Transverse colon (tissue), 4 donors: ENCODE measurements at regions not wholly inside any gene's neighbourhood (a gene's known extent, or its start where the extent isn't known, plus 50 kb on each side); places are given as distances from the start of the nearest gene placed in this dataset.

Experiments
- POLR2A ChIP-seq: fragments of 450-650 bp; IDR thresholded peaks from one replicate; pipeline ENCODE4 v1.6.1; 2016; ENCODE audit warnings: antibody characterized with exemption, mild to moderate bottlenecking, moderate library complexity
- POLR2AphosphoS5 ChIP-seq, 3 donors: sonication (generic); formaldehyde crosslinking; IDR thresholded peaks; one replicate each; pipeline ENCODE4 v1.6.1; 2016; ENCODE audit warnings: antibody characterized with exemption in 3 of 3
- TF ChIP-seq, protein P1 (sequence below), 5 experiments: fragments of 200-600 bp in 3 of 5; fragments of 450-650 bp in 2 of 5; sonication (generic) in 3 of 5; IDR thresholded peaks; 1 replicate in 2 of 5; 2 replicates in 3 of 5; pipeline ENCODE4 v1.5.1; 2016 to 2017; ENCODE audit warnings: antibody characterized with exemption in 5 of 5, inconsistent platforms in 3 of 5, mild to moderate bottlenecking in 2 of 5, moderate library complexity in 1 of 5

DNA sequence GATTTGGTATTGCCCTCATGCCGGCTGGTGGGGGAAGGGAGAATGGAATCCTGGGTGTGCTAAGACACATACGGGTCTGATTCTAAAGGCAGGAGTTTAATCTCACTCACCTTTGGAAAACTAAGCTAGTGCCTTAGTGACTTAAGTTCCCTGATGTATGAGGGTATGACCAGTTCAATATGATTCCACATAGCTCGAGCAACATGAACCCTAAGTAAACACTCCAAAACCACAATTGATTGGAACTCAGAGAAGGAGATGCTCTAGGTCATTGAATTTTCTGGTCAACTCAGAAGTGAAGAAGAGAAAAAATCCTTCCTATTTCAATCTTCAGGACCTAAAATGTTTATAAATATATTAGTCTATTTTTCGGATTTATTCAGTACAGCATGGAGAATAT is 420.1 kb upstream of the INTU start:
- TF ChIP-seq POLR2A, result no peak
- TF ChIP-seq, protein P1, sequence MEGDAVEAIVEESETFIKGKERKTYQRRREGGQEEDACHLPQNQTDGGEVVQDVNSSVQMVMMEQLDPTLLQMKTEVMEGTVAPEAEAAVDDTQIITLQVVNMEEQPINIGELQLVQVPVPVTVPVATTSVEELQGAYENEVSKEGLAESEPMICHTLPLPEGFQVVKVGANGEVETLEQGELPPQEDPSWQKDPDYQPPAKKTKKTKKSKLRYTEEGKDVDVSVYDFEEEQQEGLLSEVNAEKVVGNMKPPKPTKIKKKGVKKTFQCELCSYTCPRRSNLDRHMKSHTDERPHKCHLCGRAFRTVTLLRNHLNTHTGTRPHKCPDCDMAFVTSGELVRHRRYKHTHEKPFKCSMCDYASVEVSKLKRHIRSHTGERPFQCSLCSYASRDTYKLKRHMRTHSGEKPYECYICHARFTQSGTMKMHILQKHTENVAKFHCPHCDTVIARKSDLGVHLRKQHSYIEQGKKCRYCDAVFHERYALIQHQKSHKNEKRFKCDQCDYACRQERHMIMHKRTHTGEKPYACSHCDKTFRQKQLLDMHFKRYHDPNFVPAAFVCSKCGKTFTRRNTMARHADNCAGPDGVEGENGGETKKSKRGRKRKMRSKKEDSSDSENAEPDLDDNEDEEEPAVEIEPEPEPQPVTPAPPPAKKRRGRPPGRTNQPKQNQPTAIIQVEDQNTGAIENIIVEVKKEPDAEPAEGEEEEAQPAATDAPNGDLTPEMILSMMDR (IDR thresholded peaks at IDR 0.05), result no peak
- no peak for TF ChIP-seq POLR2AphosphoS5 (IDR thresholded peaks at IDR 0.05)
